HEK293 (cell line): ENCODE measurements at regions not wholly inside any gene's neighbourhood (a gene's known extent, or its start where the extent isn't known, plus 50 kb on each side); places are given as distances from the start of the nearest gene placed in this dataset.

Experiments
- CTCF ChIA-PET: fragments of 350-600 bp; formaldehyde crosslinking; extraction: SDS; loops from one replicate; lab custom pipeline; 2021; ENCODE audit warnings: antibody characterized with exemption; lab: Yijun Ruan, JAX
- POLR2A ChIA-PET: fragments of 300-600 bp; formaldehyde crosslinking; extraction: SDS; loops from one replicate; lab custom pipeline; 2020; ENCODE audit warnings: antibody characterized with exemption, inconsistent platforms; lab: Yijun Ruan, JAX
- H3K27ac ChIP-seq: fragments of 200-500 bp; sonication (Bioruptor generic); 2 replicates; pipeline ENCODE4 v1.5.1; 2014; ENCODE audit warnings: low read depth, low read length, control low read depth, inconsistent platforms; ENCODE audit errors: extremely low read depth
- H3K36me3 ChIP-seq, 2 experiments: fragments of 200-500 bp in 1 of 2; sonication (Bioruptor generic) in 1 of 2; 1 replicate in 1 of 2; 2 replicates in 1 of 2; pipeline ENCODE4 v1.5.1; 2014 to 2017; ENCODE audit warnings: inconsistent platforms in 2 of 2, low read length in 2 of 2; ENCODE audit not compliant: control insufficient read depth in 2 of 2, insufficient read depth in 1 of 2
- H3K4me1 ChIP-seq: fragments of 200-500 bp; sonication (Bioruptor generic); 2 replicates; pipeline ENCODE4 v1.5.1; 2014; ENCODE audit warnings: mild to moderate bottlenecking, low read length, inconsistent platforms; ENCODE audit not compliant: control insufficient read depth, insufficient read depth
- H3K4me3 ChIP-seq: 2 replicates; pipeline ENCODE4 v1.5.1; 2011; ENCODE audit warnings: low read depth, mild to moderate bottlenecking, control low read depth, low read length, moderate library complexity
- H3K9me3 ChIP-seq: fragments of 200-500 bp; sonication (Bioruptor generic); 2 replicates; pipeline ENCODE4 v1.5.1; 2014; ENCODE audit warnings: low read depth, low read length, inconsistent platforms; ENCODE audit not compliant: control insufficient read depth, insufficient read depth
- CTCF ChIP-seq: fragments of 450-650 bp; formaldehyde crosslinking; IDR thresholded peaks from 2 replicates; pipeline ENCODE4 v1.5.1; 2016; ENCODE audit warnings: missing biosample characterization, missing genetic modification characterization
- OSR2 ChIP-seq: fragments of 450-650 bp; formaldehyde crosslinking; IDR thresholded peaks from 2 replicates; pipeline ENCODE4 v1.5.1; 2016; ENCODE audit warnings: missing biosample characterization, missing genetic modification characterization
- ZBTB17 ChIP-seq: fragments of 450-650 bp; formaldehyde crosslinking; IDR thresholded peaks from 2 replicates; pipeline ENCODE4 v1.5.1; 2016; ENCODE audit warnings: missing biosample characterization, missing genetic modification characterization
- ZBTB26 ChIP-seq: fragments of 450-650 bp; formaldehyde crosslinking; optimal IDR thresholded peaks from 2 replicates; pipeline ENCODE3; 2016; ENCODE audit warnings: missing biosample characterization, mild to moderate bottlenecking, missing genetic modification characterization
- ZBTB48 ChIP-seq: fragments of 450-650 bp; formaldehyde crosslinking; IDR thresholded peaks from 2 replicates; pipeline ENCODE4 v1.5.1; 2016; ENCODE audit warnings: missing biosample characterization, missing genetic modification characterization
- ZFHX2 ChIP-seq: fragments of 450-650 bp; formaldehyde crosslinking; conservative IDR thresholded peaks from 2 replicates; pipeline ENCODE4 v1.5.1; 2016; ENCODE audit warnings: missing biosample characterization, missing genetic modification characterization
- ZIC2 ChIP-seq: fragments of 450-650 bp; formaldehyde crosslinking; IDR thresholded peaks from 2 replicates; pipeline ENCODE4 v1.5.1; 2016; ENCODE audit warnings: missing biosample characterization, missing genetic modification characterization
- ZNF138 ChIP-seq: fragments of 450-650 bp; formaldehyde crosslinking; IDR thresholded peaks from 2 replicates; pipeline ENCODE4 v1.5.1; 2016; ENCODE audit warnings: missing biosample characterization, missing genetic modification characterization, borderline replicate concordance
- ZNF155 ChIP-seq: fragments of 450-650 bp; formaldehyde crosslinking; IDR thresholded peaks from 2 replicates; pipeline ENCODE4 v1.5.1; 2016; ENCODE audit warnings: missing biosample characterization, missing genetic modification characterization
- ZNF157 ChIP-seq: fragments of 450-650 bp; formaldehyde crosslinking; IDR thresholded peaks from 2 replicates; pipeline ENCODE4 v1.5.1; 2016; ENCODE audit warnings: missing biosample characterization, missing genetic modification characterization
- ZNF2 ChIP-seq: fragments of 450-650 bp; formaldehyde crosslinking; IDR thresholded peaks from 2 replicates; pipeline ENCODE4 v1.5.1; 2016; ENCODE audit warnings: missing biosample characterization, missing genetic modification characterization
- ZNF221 ChIP-seq: fragments of 450-650 bp; formaldehyde crosslinking; IDR thresholded peaks from 2 replicates; pipeline ENCODE4 v1.5.1; 2017; ENCODE audit warnings: missing biosample characterization, missing genetic modification characterization, borderline replicate concordance
- ZNF239 ChIP-seq: fragments of 450-650 bp; formaldehyde crosslinking; IDR thresholded peaks from 2 replicates; pipeline ENCODE4 v1.5.1; 2016; ENCODE audit warnings: missing biosample characterization, missing genetic modification characterization
- ZNF26 ChIP-seq: fragments of 450-650 bp; formaldehyde crosslinking; IDR thresholded peaks from 2 replicates; pipeline ENCODE4 v1.5.1; 2016; ENCODE audit warnings: missing biosample characterization, missing genetic modification characterization
- ZNF274 ChIP-seq, 2 experiments: fragments of 200-500 bp in 1 of 2; fragments of 450-650 bp in 1 of 2; sonication (Bioruptor generic) in 1 of 2; formaldehyde crosslinking in 1 of 2; IDR thresholded peaks; 2 replicates each; pipeline versions ENCODE4 v1.5.1 to v1.6.1; 2014 to 2016; ENCODE audit warnings: borderline replicate concordance in 1 of 2, inconsistent platforms in 1 of 2, low read length in 1 of 2, missing biosample characterization in 1 of 2, missing genetic modification characterization in 1 of 2
- ZNF292 ChIP-seq: fragments of 450-650 bp; formaldehyde crosslinking; IDR thresholded peaks from 2 replicates; pipeline ENCODE4 v1.5.1; 2016; ENCODE audit warnings: low read depth, missing biosample characterization, missing genetic modification characterization, borderline replicate concordance
- ZNF423 ChIP-seq: fragments of 450-650 bp; formaldehyde crosslinking; IDR thresholded peaks from 2 replicates; pipeline ENCODE4 v1.5.1; 2016; ENCODE audit warnings: missing biosample characterization, missing genetic modification characterization
- ZNF48 ChIP-seq: fragments of 450-650 bp; formaldehyde crosslinking; IDR thresholded peaks from 2 replicates; pipeline ENCODE4 v1.5.1; 2016; ENCODE audit warnings: missing biosample characterization, missing genetic modification characterization
- ZNF558 ChIP-seq: fragments of 450-650 bp; formaldehyde crosslinking; IDR thresholded peaks from 2 replicates; pipeline ENCODE4 v1.5.1; 2016; ENCODE audit warnings: missing biosample characterization, missing genetic modification characterization
- ZNF585B ChIP-seq: fragments of 450-650 bp; formaldehyde crosslinking; IDR thresholded peaks from 2 replicates; pipeline ENCODE4 v1.5.1; 2016; ENCODE audit warnings: missing biosample characterization, missing genetic modification characterization
- ZNF610 ChIP-seq: fragments of 450-650 bp; formaldehyde crosslinking; IDR thresholded peaks from 2 replicates; pipeline ENCODE4 v1.5.1; 2016; ENCODE audit warnings: missing biosample characterization, missing genetic modification characterization, borderline replicate concordance
- ZNF623 ChIP-seq: fragments of 450-650 bp; formaldehyde crosslinking; IDR thresholded peaks from 2 replicates; pipeline ENCODE4 v1.5.1; 2016; ENCODE audit warnings: missing biosample characterization, missing genetic modification characterization
- ZNF660 ChIP-seq: fragments of 450-650 bp; IDR thresholded peaks from 2 replicates; pipeline ENCODE4 v1.5.1; 2018; ENCODE audit warnings: missing biosample characterization, mild to moderate bottlenecking, missing genetic modification characterization
- ZNF747 ChIP-seq: fragments of 450-650 bp; formaldehyde crosslinking; IDR thresholded peaks from 2 replicates; pipeline ENCODE4 v1.5.1; 2016; ENCODE audit warnings: missing biosample characterization, missing genetic modification characterization
- TF ChIP-seq, protein P1 (sequence below): fragments of 450-650 bp; formaldehyde crosslinking; IDR thresholded peaks from 2 replicates; pipeline ENCODE4 v1.5.1; 2016; ENCODE audit warnings: missing biosample characterization, missing genetic modification characterization
- TF ChIP-seq, protein P2 (sequence below): fragments of 450-650 bp; formaldehyde crosslinking; IDR thresholded peaks from 2 replicates; pipeline ENCODE4 v1.5.1; 2016; ENCODE audit warnings: missing biosample characterization, missing genetic modification characterization
- TF ChIP-seq, protein P3 (sequence below): fragments of 450-650 bp; formaldehyde crosslinking; IDR thresholded peaks from 2 replicates; pipeline ENCODE4 v1.5.1; 2016; ENCODE audit warnings: missing biosample characterization, missing genetic modification characterization

- TF ChIP-seq ZNF138 (tag by site-specific recombination) (no peak), ZNF274 (IDR thresholded peaks at IDR 0.05; ENCODE audit: low read length) (no peak), ZNF274 (tag by site-specific recombination; IDR thresholded peaks at IDR 0.05; ENCODE audit: borderline replicate concordance) (no peak), ZBTB48 (tag by site-specific recombination) (no peak), CTCF (tag by site-specific recombination) (no peak), OSR2 (tag by site-specific recombination) (no peak), ZNF423 (tag by site-specific recombination) (no peak)
- TF ChIP-seq, protein P1, sequence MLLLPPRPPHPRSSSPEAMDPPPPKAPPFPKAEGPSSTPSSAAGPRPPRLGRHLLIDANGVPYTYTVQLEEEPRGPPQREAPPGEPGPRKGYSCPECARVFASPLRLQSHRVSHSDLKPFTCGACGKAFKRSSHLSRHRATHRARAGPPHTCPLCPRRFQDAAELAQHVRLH (tag by site-specific recombination): no peak
These were observed 141.8 kb upstream of the CFAP20DC start (continued) for GRCh38 chr3:59191651-59192050.

GRCh38 chr3:59189939-59190338 lies 140.1 kb upstream of the CFAP20DC start:
- Histone ChIP-seq H3K36me3 (no peaks in the 10 kb centered on the region), H3K27ac (no peak overlapping the region), H3K9me3 (no peaks in the 10 kb centered on the region)
- TF ChIP-seq ZNF155 (tag by site-specific recombination) (no peak), ZIC2 (tag by site-specific recombination) (no peak), ZFHX2 (tag by site-specific recombination) (no peak), ZNF660 (no peak), ZBTB17 (tag by site-specific recombination) (no peak), ZNF747 (tag by site-specific recombination) (no peak), ZNF239 (tag by site-specific recombination) (no peak), ZNF26 (tag by site-specific recombination) (no peak), ZNF48 (no peak), ZNF292 (no peak), ZNF2 (tag by site-specific recombination) (no peak), ZNF558 (tag by site-specific recombination) (no peak), ZNF585B (tag by site-specific recombination) (no peak), ZNF221 (no peak), ZNF157 (tag by site-specific recombination) (no peak), ZNF623 (tag by site-specific recombination) (no peak), ZNF610 (no peak), ZBTB26 (tag by site-specific recombination) (no peak)
- TF ChIP-seq, protein P2, sequence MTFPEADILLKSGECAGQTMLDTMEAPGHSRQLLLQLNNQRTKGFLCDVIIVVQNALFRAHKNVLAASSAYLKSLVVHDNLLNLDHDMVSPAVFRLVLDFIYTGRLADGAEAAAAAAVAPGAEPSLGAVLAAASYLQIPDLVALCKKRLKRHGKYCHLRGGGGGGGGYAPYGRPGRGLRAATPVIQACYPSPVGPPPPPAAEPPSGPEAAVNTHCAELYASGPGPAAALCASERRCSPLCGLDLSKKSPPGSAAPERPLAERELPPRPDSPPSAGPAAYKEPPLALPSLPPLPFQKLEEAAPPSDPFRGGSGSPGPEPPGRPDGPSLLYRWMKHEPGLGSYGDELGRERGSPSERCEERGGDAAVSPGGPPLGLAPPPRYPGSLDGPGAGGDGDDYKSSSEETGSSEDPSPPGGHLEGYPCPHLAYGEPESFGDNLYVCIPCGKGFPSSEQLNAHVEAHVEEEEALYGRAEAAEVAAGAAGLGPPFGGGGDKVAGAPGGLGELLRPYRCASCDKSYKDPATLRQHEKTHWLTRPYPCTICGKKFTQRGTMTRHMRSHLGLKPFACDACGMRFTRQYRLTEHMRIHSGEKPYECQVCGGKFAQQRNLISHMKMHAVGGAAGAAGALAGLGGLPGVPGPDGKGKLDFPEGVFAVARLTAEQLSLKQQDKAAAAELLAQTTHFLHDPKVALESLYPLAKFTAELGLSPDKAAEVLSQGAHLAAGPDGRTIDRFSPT (tag by site-specific recombination): no peak
- TF ChIP-seq, protein P3, sequence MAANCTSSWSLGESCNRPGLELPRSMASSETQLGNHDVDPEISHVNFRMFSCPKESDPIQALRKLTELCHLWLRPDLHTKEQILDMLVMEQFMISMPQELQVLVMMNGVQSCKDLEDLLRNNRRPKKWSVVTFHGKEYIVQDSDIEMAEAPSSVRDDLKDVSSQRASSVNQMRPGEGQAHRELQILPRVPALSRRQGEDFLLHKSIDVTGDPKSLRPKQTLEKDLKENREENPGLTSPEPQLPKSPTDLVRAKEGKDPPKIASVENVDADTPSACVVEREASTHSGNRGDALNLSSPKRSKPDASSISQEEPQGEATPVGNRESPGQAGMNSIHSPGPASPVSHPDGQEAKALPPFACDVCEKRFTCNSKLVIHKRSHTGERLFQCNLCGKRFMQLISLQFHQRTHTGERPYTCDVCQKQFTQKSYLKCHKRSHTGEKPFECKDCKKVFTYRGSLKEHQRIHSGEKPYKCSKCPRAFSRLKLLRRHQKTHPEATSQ (tag by site-specific recombination): no peak
- TF ChIP-seq, all 188 proteins: peak for 0
- Histone ChIP-seq H3K4me3 (no peak overlapping the region), H3K4me1 (no peaks in the 10 kb centered on the region)
- ChIA-PET CTCF (no interaction called here), POLR2A (no interaction called here)
